T-helper 1 cell treated with Interleukin-12 subunit alpha and Interleukin-12 subunit beta and Interleukin-4 antibody, amounts not matched to agents 30 ng/mL and 1 ng/mL, for 36 hours (primary cell): ENCODE measurements at regions not wholly inside any gene's neighbourhood (a gene's known extent, or its start where the extent isn't known, plus 50 kb on each side); places are given as distances from the start of the nearest gene placed in this dataset.
"Not testable (repeated sequence)": the region's sequence is repeated elsewhere in the genome, so short reads cannot be mapped to it uniquely, and the experiment has no call there.

Experiments used
- intact Hi-C: fragments of 100-400 bp; cut with micrococcal nuclease; formaldehyde crosslinking; loops from one replicate; pipeline ENCODE4 v1.15.1; 2024

DNA sequence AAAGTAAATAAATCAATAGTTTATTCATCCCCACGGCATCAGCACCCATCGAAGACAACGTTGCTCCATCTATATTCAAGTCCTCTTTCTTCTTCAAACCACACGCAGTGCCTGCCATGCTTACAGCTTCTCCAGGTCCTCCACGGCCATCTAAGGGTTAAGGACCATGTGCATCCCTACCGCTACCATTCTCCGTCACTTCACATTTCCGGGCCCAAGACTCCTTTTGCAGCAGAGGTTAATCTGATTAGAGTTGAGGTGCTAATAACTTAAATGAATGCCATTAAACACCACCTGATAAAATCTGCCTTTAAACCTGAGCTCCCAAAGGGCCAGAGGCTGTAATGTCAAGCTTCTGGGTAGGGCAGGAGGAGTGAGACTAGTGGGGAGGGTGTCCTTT is 79.7 kb upstream of the CCND2 start:
- intact Hi-C loops, result no loop called here

DNA sequence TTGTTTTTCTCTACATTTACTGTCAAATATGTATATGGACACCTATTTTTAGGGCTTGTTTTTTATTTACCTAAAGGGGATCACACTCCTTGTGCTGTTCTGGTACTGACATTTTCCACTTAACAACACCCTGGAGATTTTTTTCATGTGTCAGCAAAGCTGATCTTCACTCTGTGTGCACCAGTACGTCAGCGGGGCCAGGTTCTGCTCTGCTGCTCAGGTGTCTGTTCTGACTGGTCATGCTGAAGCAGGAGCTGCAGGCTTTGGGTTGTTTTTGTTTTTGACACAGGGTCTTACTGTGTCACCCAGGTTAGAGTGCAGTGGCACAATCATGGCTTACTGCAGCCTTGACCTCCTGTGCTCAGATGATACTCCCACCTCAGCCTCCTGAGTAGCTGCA is 81.9 kb upstream of the CCND2 start:
- intact Hi-C loops, result no loop called here

DNA sequence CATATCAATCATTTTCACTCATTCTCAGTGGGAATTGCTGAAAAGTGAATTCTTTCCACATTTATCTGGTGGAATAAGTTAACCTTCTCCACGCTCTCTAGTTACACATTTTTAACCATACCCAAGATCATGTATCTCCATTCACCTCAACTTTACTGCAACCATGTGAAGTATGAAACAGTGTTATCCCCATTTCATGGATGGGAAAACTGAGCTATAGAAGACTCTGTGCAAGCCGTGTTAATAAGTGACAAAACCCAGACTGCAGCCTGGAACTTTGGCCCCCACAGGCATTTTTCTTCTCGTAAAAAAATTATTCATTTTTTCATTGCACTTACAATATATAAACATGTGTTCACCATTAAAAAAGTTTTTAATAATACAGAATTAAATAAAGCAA is 82.4 kb upstream of the CCND2 start:
- intact Hi-C loops, result no loop called here

- intact Hi-C loops, result no loop called here
Observed at GRCh38 chr12:4190366-4191063, 83.0 kb upstream of the CCND2 start.

GRCh38 chr12:4189721-4190120 is 83.8 kb upstream of the CCND2 start:
- intact Hi-C loops, result no loop called here

DNA sequence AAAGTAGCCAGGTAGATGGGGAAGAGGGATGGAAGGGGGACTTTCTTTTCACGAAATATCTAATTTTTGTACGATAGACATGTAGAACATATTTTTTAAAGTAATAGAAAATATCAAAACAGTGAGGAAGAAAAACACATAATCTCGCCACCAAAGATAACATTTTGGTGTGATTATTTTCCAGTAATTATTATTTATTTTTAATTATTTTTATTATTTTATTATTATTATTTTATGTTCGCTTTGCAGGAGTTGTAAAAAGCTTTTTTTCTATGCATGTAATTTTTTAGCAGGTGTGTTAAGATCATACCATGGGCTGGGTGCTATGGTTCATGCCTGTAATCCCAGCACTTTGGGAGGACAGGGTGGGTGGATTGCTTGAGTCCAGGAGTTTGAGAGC is 85.6 kb upstream of the CCND2 start:
- intact Hi-C loops, result no loop called here

DNA sequence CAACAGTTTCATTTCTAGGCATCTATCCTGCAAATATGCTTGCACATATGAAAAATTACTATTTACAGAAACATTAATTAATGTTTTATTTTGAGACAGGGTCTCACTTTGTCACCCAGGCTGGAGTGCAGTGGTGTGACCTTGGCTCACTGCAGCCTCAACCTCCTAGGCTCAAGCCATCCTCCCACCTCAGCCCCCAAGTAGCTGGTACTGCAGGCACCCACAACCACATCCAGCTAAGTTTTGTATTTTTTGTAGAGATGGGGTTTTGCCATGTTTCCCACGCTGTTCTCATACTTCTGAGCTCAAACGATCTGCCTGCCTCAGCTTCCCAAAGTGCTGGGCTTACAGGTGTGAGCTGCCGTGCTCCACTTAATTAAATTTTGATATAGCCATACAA is 86.2 kb upstream of the CCND2 start:
- intact Hi-C loops, result not testable (repeated sequence)

DNA sequence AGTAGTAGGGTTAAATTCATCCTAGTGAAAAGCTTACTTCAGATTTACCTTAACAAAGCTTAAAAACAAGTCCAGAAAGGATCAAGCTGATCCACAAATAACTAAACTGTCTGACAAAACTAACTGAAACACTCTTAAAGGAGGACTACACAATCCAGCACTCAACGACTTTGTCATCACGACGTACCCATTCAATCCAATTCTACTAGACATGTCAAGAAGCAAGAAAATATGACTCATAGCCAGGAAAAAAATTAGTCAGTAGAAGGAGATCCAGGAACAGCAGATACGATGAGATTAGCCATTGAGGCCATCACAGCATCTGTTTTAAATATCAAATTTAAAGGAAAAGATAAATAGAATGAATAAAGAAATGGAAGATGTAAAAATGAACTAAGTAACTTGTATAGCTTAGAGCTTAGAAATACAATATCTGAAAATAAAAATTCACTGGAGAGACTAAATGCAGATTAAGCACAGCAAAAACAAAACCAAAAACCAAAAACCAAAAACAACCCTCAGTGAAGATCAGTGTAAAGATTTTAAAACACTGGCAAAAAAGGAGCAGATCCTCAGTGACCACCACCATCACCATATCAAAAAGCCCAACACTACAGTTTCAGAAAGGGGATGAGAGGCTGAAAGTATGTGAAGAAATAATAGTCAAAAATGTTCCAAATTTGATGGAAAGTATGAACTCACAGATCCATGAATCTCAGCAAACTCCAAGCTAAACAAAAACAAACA is 95.0 kb upstream of the CCND2 start:
- intact Hi-C loops, result loop anchor here (1.0 to 2.0 kb wide), 5 partner anchors 8 to 91 kb away; no protein-coding TSS in a partner anchor

DNA sequence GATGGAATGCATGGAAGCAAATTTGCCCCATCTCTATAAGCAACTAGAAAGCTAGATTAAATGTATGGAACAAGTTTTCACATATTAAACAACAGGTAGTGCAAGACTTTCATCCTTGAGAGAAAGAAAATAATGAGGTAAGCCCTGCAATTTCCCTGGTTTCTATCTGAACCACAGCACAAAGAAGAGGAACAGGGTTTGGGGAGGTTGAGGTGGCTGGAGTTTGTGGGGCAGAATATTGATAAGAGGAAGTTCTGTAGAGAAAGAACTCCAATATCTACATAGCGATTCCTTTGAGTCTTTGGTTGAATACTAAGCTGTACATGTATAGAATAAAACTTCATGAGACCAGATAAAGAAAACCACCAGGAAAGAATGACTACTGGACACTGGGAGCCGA is 96.3 kb upstream of the CCND2 start:
- intact Hi-C loops, result no loop called here

DNA sequence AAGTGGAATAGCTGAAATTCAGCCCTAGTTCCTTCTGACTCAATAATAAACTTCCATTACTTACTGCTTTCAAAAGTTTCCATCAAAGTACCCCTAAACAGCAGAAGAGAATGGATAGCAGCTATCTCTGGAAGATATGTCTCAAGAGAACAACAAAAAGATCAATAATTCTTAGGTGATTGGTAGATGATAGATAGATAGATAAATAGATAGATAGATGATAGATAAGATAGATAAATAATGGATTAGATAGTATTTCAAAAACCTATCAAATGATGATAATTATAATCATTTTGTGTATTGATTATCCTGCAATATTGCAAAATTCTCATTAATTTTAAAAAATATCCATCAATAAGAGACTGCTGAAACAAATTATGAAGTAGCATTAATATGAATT is 97.4 kb upstream of the CCND2 start:
- intact Hi-C loops, result no loop called here

DNA sequence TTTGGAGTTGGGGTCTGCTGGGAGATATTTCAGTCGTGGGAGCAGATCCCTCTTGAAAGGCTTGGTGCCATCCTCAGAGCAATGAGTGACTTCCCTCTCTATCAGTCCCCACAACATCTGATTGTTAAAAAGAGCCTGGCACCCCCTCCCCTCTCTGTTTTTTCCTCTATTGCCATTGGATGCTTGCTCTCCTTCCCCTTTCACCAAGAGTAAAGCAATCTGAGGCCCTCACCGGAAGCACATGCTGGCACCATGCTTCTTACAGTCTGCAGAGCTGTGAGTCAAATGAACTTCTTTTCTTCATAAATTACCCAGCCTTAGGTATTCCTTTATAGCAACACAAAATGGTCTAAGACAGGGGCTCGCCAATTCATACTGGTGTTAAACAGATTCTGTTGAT is 99.1 kb upstream of the CCND2 start:
- intact Hi-C loops, result no loop called here

DNA sequence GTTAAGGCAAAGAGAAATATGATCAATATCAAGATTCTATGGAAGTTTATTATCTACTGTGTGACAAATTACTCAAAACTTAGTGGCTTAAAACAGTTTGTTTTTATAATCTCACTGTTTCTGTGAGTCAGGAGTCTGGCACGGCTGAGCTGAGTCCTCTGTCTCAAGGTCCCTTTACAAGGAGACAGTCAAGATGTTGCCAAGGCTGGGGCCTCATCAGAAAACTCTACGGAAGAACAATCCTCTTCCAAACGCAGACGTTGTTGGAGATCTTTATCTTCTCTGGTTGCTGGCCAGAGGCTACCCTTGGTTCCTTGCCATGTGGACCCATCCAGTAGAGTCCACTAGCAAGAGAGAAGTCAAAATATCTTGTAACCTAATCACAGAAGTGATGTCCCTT is 100.6 kb upstream of the CCND2 start:
- intact Hi-C loops, result no loop called here

- intact Hi-C loops, result no loop called here
Observed at GRCh38 chr12:4171742-4172141, 101.8 kb upstream of the CCND2 start.

GRCh38 chr12:4169959-4170358 is 103.6 kb upstream of the CCND2 start:
- intact Hi-C loops, result loop anchor here (1.0 kb wide), 1 partner anchor 8 kb away; no protein-coding TSS in a partner anchor

DNA sequence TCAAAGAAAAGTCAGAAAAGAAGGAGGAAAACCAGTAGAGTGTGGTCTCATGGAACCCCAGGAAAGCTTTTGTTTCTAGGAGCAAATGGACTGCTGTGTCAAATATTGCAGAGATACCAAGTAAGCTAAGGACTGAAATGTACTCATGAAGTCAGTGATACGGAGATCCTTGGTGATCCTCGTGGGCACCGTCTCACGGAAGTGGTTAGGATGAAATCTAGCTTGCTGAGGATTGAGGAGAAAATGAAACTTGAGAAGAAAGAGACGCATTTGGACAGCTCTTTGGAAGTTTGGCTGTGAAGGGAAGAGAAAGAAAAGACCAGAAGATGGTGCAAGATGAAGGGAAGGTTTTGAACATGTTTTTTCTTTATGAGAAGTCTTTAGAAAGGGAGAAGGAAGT is 104.0 kb upstream of the CCND2 start:
- intact Hi-C loops, result no loop called here

GRCh38 chr12:4168036-4168435 is 105.5 kb upstream of the CCND2 start:
- intact Hi-C loops, result no loop called here

- intact Hi-C loops, result loop anchor here (1.0 to 2.0 kb wide), 4 partner anchors 9 to 22 kb away; no protein-coding TSS in a partner anchor
Observed at GRCh38 chr12:4164559-4165558, 108.7 kb upstream of the CCND2 start.

GRCh38 chr12:4164188-4164558 is 109.4 kb upstream of the CCND2 start:
- intact Hi-C loops, result loop anchor here (1.0 to 2.0 kb wide), 3 partner anchors 8 to 21 kb away; no protein-coding TSS in a partner anchor

- intact Hi-C loops, result no loop called here
Observed at GRCh38 chr12:4161718-4162117, 111.8 kb upstream of the CCND2 start.

DNA sequence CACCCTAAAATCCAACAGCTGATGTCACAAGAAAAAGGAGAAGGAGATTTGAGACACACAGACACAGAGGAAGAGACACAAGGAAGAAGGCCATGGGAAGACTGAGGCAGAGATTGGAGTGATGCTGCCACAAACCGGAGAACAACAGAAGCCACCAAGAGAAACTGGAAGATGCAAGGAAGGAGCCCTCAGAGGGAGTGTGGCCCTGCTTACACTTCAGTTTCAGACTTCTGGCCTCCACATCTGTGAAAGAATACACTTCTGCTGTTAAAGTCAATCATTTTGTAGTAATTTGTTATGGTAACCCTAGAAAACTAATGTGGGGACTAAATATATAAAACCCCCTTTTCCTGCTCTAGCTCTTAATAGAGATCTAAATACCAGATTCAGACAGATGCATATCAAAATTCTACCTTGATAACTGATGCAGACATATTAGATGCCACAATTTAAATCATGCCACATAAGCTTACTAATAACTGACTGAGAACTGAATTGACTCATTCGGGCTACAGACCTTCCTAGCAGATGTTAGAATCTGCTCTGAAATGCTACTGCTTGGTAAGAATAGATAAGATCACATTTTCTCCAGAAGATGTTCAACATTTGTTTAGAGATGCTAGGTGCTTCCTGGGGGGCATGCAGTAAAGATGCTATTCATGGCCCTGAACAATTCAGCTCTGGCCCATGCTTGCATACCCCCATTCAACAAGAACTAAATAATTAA is 113.1 kb upstream of the CCND2 start:
- intact Hi-C loops, result loop anchor here (1.0 kb wide), 1 partner anchor 8 kb away; no protein-coding TSS in a partner anchor

GRCh38 chr12:4159851-4160250 is 113.7 kb upstream of the CCND2 start:
- intact Hi-C loops, result loop anchor here (1.0 kb wide), 1 partner anchor 8 kb away; no protein-coding TSS in a partner anchor
